Mesenchymal stem cell (in vitro differentiated cells and primary cell): ENCODE measurements at regions not wholly inside any gene's neighbourhood (a gene's known extent, or its start where the extent isn't known, plus 50 kb on each side); places are given as distances from the start of the nearest gene placed in this dataset.
"Not testable (repeated sequence)": the region's sequence is repeated elsewhere in the genome, so short reads cannot be mapped to it uniquely, and the experiment has no call there.

Experiments used
- DNase-seq: peaks from one replicate; pipeline ENCODE4 v3.0.0-alpha.2; 2013
- H2AFZ ChIP-seq: one replicate; pipeline ENCODE4 v1.6.1; 2013; ENCODE audit warnings: low read depth, mild to moderate bottlenecking, control low read depth, inconsistent platforms, low read length, moderate library complexity
- H2AK5ac ChIP-seq: 2 replicates; pipeline ENCODE4 v1.6.1; 2013; ENCODE audit warnings: low read length, moderate library complexity, mild to moderate bottlenecking, inconsistent platforms; ENCODE audit not compliant: severe bottlenecking
- H2BK120ac ChIP-seq: one replicate; pipeline ENCODE4 v1.6.1; 2013; ENCODE audit warnings: low read depth, mild to moderate bottlenecking, inconsistent platforms, low read length, moderate library complexity
- H2BK12ac ChIP-seq, 2 experiments: one replicate each; pipeline ENCODE4 v1.6.1; 2013; ENCODE audit warnings: inconsistent platforms in 2 of 2, low read length in 2 of 2, mild to moderate bottlenecking in 2 of 2, moderate library complexity in 2 of 2, control low read depth in 1 of 2
- H2BK15ac ChIP-seq: one replicate; pipeline ENCODE4 v1.6.1; 2013; ENCODE audit warnings: mild to moderate bottlenecking, low read depth, inconsistent platforms; ENCODE audit not compliant: poor library complexity, severe bottlenecking
- H2BK5ac ChIP-seq: 2 replicates; pipeline ENCODE4 v1.6.1; 2013; ENCODE audit warnings: low read depth, mild to moderate bottlenecking, low read length, control low read depth, inconsistent platforms; ENCODE audit not compliant: poor library complexity, severe bottlenecking
- H3K14ac ChIP-seq, 2 experiments: one replicate each; pipeline ENCODE4 v1.6.1; 2013; ENCODE audit warnings: inconsistent platforms in 2 of 2, low read length in 2 of 2, control low read depth in 1 of 2, mild to moderate bottlenecking in 1 of 2, moderate library complexity in 1 of 2
- H3K18ac ChIP-seq, 2 experiments: one replicate each; pipeline ENCODE4 v1.6.1; 2013; ENCODE audit warnings: inconsistent platforms in 2 of 2, low read length in 2 of 2, control low read depth in 1 of 2, low read depth in 1 of 2, mild to moderate bottlenecking in 1 of 2
- H3K23ac ChIP-seq, 2 experiments: one replicate each; pipeline ENCODE4 v1.6.1; 2013; ENCODE audit warnings: inconsistent platforms in 2 of 2, low read length in 2 of 2, mild to moderate bottlenecking in 2 of 2, moderate library complexity in 2 of 2, control low read depth in 1 of 2
- H3K27ac ChIP-seq: 2 replicates; pipeline ENCODE4 v1.5.1; 2013; ENCODE audit warnings: mild to moderate bottlenecking, moderate library complexity, low read length, control low read depth, inconsistent platforms; ENCODE audit not compliant: poor library complexity, severe bottlenecking
- H3K27me3 ChIP-seq, 2 experiments: 2 replicates each; pipeline versions ENCODE4 v1.6.1 to v1.7.0; 2013; ENCODE audit warnings: low read length in 2 of 2, mild to moderate bottlenecking in 2 of 2, moderate library complexity in 2 of 2, control low read depth in 1 of 2, inconsistent platforms in 1 of 2; ENCODE audit not compliant: control insufficient read depth in 1 of 2, insufficient read depth in 1 of 2
- H3K36me3 ChIP-seq, 2 experiments: 2 replicates each; pipeline versions ENCODE4 v1.6.1 to v1.7.0; 2013; ENCODE audit warnings: low read length in 2 of 2, control low read depth in 1 of 2, inconsistent platforms in 1 of 2, low read depth in 1 of 2, mild to moderate bottlenecking in 1 of 2; ENCODE audit not compliant: insufficient read depth in 2 of 2, control insufficient read depth in 1 of 2
- H3K4ac ChIP-seq, 2 experiments: one replicate each; pipeline ENCODE4 v1.6.1; 2013; ENCODE audit warnings: inconsistent platforms in 2 of 2, low read length in 2 of 2, mild to moderate bottlenecking in 2 of 2, moderate library complexity in 2 of 2, control low read depth in 1 of 2, low read depth in 1 of 2
- H3K4me1 ChIP-seq: 2 replicates; pipeline ENCODE4 v1.6.1; 2013; ENCODE audit warnings: low read depth, low read length, control low read depth; ENCODE audit not compliant: control insufficient read depth, insufficient read depth
- H3K4me2 ChIP-seq: 2 replicates; pipeline ENCODE4 v1.6.1; 2013; ENCODE audit warnings: low read length, mild to moderate bottlenecking, inconsistent platforms; ENCODE audit not compliant: poor library complexity, severe bottlenecking
- H3K4me3 ChIP-seq, 2 experiments: 2 replicates each; pipeline versions ENCODE4 v1.5.1 to v1.7.0; 2013; ENCODE audit warnings: low read length in 2 of 2, mild to moderate bottlenecking in 2 of 2, control low read depth in 1 of 2, low read depth in 1 of 2; ENCODE audit not compliant: insufficient read depth in 1 of 2
- H3K79me1 ChIP-seq: replicated peaks from 2 replicates; pipeline ENCODE4 v1.6.1; 2013; ENCODE audit warnings: mild to moderate bottlenecking, control low read depth, low read length, inconsistent platforms; ENCODE audit not compliant: poor library complexity, severe bottlenecking
- H3K9ac ChIP-seq: 2 replicates; pipeline ENCODE4 v1.7.0; 2013; ENCODE audit warnings: mild to moderate bottlenecking, low read length, moderate library complexity
- H3K9me3 ChIP-seq: 2 replicates; pipeline ENCODE4 v1.7.0; 2013; ENCODE audit warnings: mild to moderate bottlenecking, low read length; ENCODE audit not compliant: control insufficient read depth
- H4K8ac ChIP-seq: one replicate; pipeline ENCODE4 v1.6.1; 2013; ENCODE audit warnings: inconsistent platforms, mild to moderate bottlenecking, low read length, moderate library complexity
- H4K91ac ChIP-seq: one replicate; pipeline ENCODE4 v1.6.1; 2013; ENCODE audit warnings: mild to moderate bottlenecking, low read length, inconsistent platforms
- WGBS: methylation state at CpG from one replicate; pipeline ENCODE4 v1.1.7; 2013; ENCODE audit warnings: mixed read lengths; 5-methylcytosine and 5-hydroxymethylcytosine counted together

DNA sequence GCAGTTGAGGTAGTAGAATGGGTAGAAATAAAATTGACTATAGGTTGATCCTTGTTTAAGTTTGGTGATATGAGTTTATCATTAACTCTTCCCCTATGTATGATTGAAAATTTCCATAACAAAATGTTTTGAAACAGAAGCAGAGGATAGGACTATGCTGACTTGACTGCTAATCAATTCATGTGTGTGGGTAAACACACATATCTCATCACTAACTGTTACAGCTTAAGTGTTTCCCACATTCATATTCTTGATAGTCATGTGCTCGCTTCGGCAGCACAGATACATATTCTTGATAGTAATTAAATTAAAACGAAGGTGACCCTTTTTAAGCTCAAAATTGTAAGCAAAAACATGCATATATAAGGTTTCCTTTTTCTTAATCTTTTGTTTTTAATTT is 68.2 kb upstream of the SAMSN1 start:
- H3K36me3 ChIP-seq = no peaks in the 10 kb centered on the region
- H3K4ac ChIP-seq = no peak overlapping the region
- H3K4me1 ChIP-seq = no peaks in the 10 kb centered on the region
- H2AK5ac ChIP-seq = no peak overlapping the region
- H3K18ac ChIP-seq = no peak overlapping the region
- H3K9me3 ChIP-seq = no peaks in the 10 kb centered on the region
- H3K4me2 ChIP-seq = no peak overlapping the region
- no peak overlapping the region for H2BK5ac ChIP-seq
- DNase-seq = no peak
- no peak overlapping the region for H2BK120ac ChIP-seq
- no CpG with 5 or more reads among the region's 3 CpGs for WGBS
- no peak overlapping the region for H4K8ac ChIP-seq
- no peak overlapping the region for H3K9ac ChIP-seq
- no peak overlapping the region for H3K23ac ChIP-seq
- H3K27me3 ChIP-seq = no peaks in the 10 kb centered on the region
- no peak overlapping the region for H3K27ac ChIP-seq
- no peak overlapping the region for H2AFZ ChIP-seq
- H2BK15ac ChIP-seq = no peak overlapping the region
- H2BK12ac ChIP-seq = no peak overlapping the region
- no peak overlapping the region for H3K14ac ChIP-seq
- no peak overlapping the region for H3K4me3 ChIP-seq
- no peaks in the 10 kb centered on the region for H3K79me1 ChIP-seq
- H4K91ac ChIP-seq = no peak overlapping the region

DNA sequence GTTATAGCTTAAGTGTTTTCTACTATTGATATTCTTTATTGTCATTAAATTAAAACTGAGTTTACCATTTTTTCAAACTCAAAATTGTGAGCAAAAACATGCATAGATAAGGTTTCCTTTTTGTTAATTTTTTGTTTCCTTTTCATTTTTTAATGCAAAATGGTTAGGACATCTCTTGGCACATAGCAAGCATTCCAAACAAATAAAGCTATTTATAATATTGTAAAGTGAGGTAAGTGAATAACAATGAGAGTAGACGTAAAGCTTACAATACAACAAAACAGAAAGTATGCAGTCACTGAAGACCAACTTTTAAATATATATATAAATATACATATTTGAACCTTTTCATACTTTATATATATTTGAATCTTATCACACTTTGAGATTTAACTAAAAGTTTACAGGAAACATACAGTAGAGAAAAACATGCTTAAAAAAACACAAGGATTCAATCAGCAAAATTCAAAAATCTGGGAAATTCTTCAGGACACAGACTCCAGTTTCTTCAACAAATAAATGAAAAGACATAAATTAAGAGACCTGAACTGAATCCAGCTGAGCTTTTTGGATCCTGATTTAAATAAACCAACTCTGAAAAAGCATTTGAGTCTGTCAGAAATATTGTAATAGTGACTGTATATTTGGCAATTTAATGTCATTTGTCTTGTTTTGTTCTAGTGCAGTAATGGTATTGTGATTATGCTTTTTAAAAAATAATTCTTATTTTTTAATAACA is 67.5 kb upstream of the SAMSN1 start:
- Histone ChIP-seq H3K79me1 (no peaks in the 10 kb centered on the region), H2BK120ac (no peak overlapping the region), H3K27ac (no peak overlapping the region), H2AFZ (no peak overlapping the region), H3K4me3 (no peak overlapping the region), H2AK5ac (no peak overlapping the region), H3K9ac (no peak overlapping the region), H3K27me3 (no peaks in the 10 kb centered on the region), H2BK5ac (no peak overlapping the region), H2BK12ac (no peak overlapping the region), H3K36me3 (no peaks in the 10 kb centered on the region), H3K4ac (no peak overlapping the region), H3K4me1 (no peaks in the 10 kb centered on the region), H3K9me3 (no peaks in the 10 kb centered on the region), H3K14ac (no peak overlapping the region), H3K18ac (no peak overlapping the region), H4K8ac (no peak overlapping the region), H3K4me2 (no peak overlapping the region), H3K23ac (no peak overlapping the region), H4K91ac (no peak overlapping the region), H2BK15ac (no peak overlapping the region)
- no CpG with 5 or more reads among the region's 1 CpG for WGBS
- no peak for DNase-seq

DNA sequence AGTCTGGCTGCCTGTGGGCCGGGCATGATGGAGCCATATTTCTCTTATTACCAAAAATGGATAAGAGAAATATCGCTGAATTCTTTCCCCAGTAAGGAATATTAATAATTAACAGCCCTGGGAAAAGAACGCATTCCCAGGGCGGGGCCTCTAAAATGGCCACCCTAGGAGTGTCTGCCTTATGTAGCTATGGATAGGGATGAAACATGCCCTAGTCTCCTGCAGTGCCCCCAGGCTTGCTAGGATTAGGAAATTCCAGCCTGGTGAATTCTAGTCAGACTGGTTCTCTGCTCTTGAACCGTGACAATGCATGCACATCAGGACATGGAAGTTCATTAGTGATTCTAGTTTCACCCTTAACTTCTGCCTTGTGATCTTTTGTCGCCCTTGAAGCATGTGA is 64.0 kb upstream of the SAMSN1 start:
- H2BK12ac ChIP-seq, H3K36me3 ChIP-seq, H3K4me1 ChIP-seq, H3K23ac ChIP-seq, H3K9me3 ChIP-seq, H2BK15ac ChIP-seq, H3K4ac ChIP-seq, H4K91ac ChIP-seq, H2AFZ ChIP-seq, H2BK120ac ChIP-seq, DNase-seq, H3K4me2 ChIP-seq, H3K4me3 ChIP-seq, H3K27ac ChIP-seq, H3K9ac ChIP-seq, H3K79me1 ChIP-seq, H2BK5ac ChIP-seq, H3K18ac ChIP-seq, H3K14ac ChIP-seq, H2AK5ac ChIP-seq, H3K27me3 ChIP-seq, H4K8ac ChIP-seq: not testable (repeated sequence)
- 90% methylated on average over 4 of the region's 6 CpGs for WGBS

DNA sequence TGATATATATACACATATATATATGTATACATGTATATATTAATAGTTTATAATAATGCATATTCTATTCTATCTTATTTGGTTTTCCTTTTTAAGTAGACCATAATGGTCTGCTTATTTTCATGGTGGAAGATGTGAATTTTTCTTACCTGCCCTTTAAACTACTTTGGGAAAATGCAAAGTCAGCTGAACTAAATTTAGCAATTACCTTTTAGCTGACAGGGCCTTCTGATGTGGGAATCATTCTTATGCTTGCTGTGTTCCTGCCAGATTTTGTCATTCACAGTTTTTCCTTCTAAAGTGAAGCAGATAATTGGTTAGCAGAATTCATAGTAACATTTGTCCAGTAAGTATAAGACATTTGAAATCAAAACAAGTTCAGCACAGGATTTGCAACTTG is 63.2 kb upstream of the SAMSN1 start:
- Histone ChIP-seq H2BK15ac (no peak overlapping the region), H3K27me3 (no peaks in the 10 kb centered on the region), H2BK120ac (no peak overlapping the region), H3K18ac (no peak overlapping the region), H3K4me2 (no peak overlapping the region), H3K4ac (no peak overlapping the region), H4K91ac (no peak overlapping the region), H3K36me3 (no peaks in the 10 kb centered on the region), H3K4me3 (no peak overlapping the region), H3K79me1 (no peaks in the 10 kb centered on the region), H3K4me1 (no peaks in the 10 kb centered on the region), H4K8ac (no peak overlapping the region), H3K27ac (no peak overlapping the region), H3K23ac (no peak overlapping the region), H2AFZ (no peak overlapping the region), H3K9ac (no peak overlapping the region), H2BK5ac (no peak overlapping the region), H3K14ac (no peak overlapping the region), H3K9me3 (no peaks in the 10 kb centered on the region), H2BK12ac (no peak overlapping the region), H2AK5ac (no peak overlapping the region)
- no peak for DNase-seq
